ENCODE measurements at regions not wholly inside any gene's neighbourhood (a gene's known extent, or its start where the extent isn't known, plus 50 kb on each side); places are given as distances from the start of the nearest gene placed in this dataset.

DNA sequence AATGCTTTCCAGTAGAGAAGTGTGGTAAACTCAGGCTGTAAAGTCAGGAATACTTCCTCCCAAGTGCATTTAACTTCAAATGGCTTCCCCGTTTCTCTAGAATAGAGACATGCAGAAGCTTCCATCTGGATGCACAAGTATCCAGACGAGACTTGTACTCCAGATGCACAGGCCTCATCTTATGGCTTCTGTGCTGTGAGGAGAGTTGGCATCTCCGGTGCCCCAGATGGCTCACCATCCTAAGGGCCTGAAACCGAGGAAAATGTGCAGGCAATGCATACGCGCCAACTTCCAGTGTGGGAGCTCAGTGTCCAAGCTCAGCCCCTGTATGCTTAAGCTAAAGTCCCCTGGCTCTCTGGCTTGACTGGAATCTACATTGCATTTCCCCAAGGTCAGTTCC, 184.0 kb upstream of the TBL1X start:
- DNase-seq (ENCODE audit: low spot score): no peak
- Mint-ChIP-seq H3K27me3 (ENCODE audit: unreplicated experiment) (peaks cover 2% of the 10 kb centered on the region), H3K4me3 (ENCODE audit: unreplicated experiment) (no peak overlapping the region), H3K27ac (ENCODE audit: unreplicated experiment) (no peak overlapping the region), H3K36me3 (ENCODE audit: low read depth, unreplicated experiment) (no peaks in the 10 kb centered on the region), H3K4me1 (ENCODE audit: unreplicated experiment) (no peaks in the 10 kb centered on the region), H3K9me3 (ENCODE audit: unreplicated experiment) (no peaks in the 10 kb centered on the region)
- TF ChIP-seq, protein P1, sequence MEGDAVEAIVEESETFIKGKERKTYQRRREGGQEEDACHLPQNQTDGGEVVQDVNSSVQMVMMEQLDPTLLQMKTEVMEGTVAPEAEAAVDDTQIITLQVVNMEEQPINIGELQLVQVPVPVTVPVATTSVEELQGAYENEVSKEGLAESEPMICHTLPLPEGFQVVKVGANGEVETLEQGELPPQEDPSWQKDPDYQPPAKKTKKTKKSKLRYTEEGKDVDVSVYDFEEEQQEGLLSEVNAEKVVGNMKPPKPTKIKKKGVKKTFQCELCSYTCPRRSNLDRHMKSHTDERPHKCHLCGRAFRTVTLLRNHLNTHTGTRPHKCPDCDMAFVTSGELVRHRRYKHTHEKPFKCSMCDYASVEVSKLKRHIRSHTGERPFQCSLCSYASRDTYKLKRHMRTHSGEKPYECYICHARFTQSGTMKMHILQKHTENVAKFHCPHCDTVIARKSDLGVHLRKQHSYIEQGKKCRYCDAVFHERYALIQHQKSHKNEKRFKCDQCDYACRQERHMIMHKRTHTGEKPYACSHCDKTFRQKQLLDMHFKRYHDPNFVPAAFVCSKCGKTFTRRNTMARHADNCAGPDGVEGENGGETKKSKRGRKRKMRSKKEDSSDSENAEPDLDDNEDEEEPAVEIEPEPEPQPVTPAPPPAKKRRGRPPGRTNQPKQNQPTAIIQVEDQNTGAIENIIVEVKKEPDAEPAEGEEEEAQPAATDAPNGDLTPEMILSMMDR (IDR thresholded peaks at IDR 0.05; ENCODE audit: unreplicated experiment): no peak

DNA sequence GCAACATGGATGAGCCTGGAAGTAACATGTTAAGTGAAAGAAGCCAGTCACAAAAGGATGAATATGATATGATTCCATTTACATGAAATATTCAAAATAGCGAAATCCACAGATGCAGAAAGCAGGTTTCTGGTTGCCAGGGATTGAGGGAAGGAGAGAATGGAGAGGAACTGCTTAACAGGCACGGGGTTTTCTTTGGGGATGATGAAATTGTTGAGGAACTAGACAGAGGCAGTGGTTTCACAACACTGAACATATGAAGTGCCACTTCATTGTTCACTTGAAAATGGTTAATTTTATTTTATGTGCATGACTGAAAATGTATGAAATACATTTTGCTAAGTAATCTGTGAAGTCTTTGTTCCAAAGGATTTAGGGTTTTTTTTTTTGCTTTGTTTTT, 182.5 kb upstream of the TBL1X start:
- H3K4me1 Mint-ChIP-seq (ENCODE audit: unreplicated experiment): no peaks in the 10 kb centered on the region
- no peak overlapping the region for H3K4me3 Mint-ChIP-seq (ENCODE audit: unreplicated experiment)
- H3K36me3 Mint-ChIP-seq (ENCODE audit: low read depth, unreplicated experiment): no peaks in the 10 kb centered on the region
- H3K27ac Mint-ChIP-seq (ENCODE audit: unreplicated experiment): no peak overlapping the region
- TF ChIP-seq, protein P1 (IDR thresholded peaks at IDR 0.05; ENCODE audit: unreplicated experiment): no peak
- no peak for DNase-seq (ENCODE audit: low spot score)
- peaks cover 2% of the 10 kb centered on the region for H3K27me3 Mint-ChIP-seq (ENCODE audit: unreplicated experiment)
- no peaks in the 10 kb centered on the region for H3K9me3 Mint-ChIP-seq (ENCODE audit: unreplicated experiment)

DNA sequence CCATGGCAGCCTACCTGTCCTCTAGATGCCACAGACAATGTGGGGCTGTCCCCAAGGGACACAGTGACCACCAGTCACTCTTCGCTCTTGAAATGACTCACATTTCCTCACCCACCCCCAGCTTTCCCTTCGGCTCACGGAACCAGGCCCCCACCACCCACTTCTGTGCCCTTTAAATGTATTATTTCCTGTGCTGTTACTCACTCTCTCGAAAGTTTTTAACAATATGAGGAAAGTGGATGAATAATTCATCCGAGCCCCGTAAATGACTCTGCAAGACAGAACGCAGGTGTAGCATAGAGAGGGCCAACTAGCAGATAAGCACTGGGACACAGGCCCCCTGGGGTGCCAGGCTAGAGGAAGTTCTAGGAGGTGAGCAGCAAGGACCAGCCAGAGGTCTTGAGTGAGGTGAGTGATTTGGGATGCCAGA, 179.5 kb upstream of the TBL1X start:
- Mint-ChIP-seq H3K27ac (ENCODE audit: unreplicated experiment) (no peak overlapping the region), H3K36me3 (ENCODE audit: low read depth, unreplicated experiment) (no peaks in the 10 kb centered on the region), H3K9me3 (ENCODE audit: unreplicated experiment) (no peaks in the 10 kb centered on the region), H3K4me1 (ENCODE audit: unreplicated experiment) (no peaks in the 10 kb centered on the region), H3K4me3 (ENCODE audit: unreplicated experiment) (no peak overlapping the region), H3K27me3 (ENCODE audit: unreplicated experiment) (no peaks in the 10 kb centered on the region)
- DNase-seq (ENCODE audit: low spot score): no peak
- TF ChIP-seq, protein P1 (IDR thresholded peaks at IDR 0.05; ENCODE audit: unreplicated experiment): no peak

DNA sequence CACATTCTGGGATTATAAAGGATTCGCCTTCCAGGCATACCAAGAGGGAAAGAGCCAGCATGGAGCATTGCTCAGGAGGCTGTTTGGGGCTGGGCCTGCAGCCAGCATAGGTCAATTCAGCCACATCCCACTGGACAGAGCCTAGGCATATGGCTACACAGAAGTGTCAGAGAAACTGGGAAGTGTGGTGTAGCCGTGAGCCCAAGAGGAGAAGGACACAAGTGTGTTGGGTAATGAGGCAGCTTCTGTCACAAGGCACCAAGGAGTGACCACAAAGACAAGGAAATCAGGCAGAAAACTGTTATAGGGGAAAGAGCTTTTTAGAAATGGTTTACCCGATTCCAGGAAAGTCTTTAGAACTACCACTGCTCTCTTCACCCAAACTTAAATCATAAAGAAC, 178.6 kb upstream of the TBL1X start:
- H3K4me1 Mint-ChIP-seq (ENCODE audit: unreplicated experiment): peaks cover 2% of the 10 kb centered on the region
- TF ChIP-seq, protein P1 (IDR thresholded peaks at IDR 0.05; ENCODE audit: unreplicated experiment): no peak
- DNase-seq (ENCODE audit: low spot score): no peak
- H3K27ac Mint-ChIP-seq (ENCODE audit: unreplicated experiment): no peak overlapping the region
- no peaks in the 10 kb centered on the region for H3K9me3 Mint-ChIP-seq (ENCODE audit: unreplicated experiment)
- no peaks in the 10 kb centered on the region for H3K36me3 Mint-ChIP-seq (ENCODE audit: low read depth, unreplicated experiment)
- H3K27me3 Mint-ChIP-seq (ENCODE audit: unreplicated experiment): no peaks in the 10 kb centered on the region
- no peak overlapping the region for H3K4me3 Mint-ChIP-seq (ENCODE audit: unreplicated experiment)

DNA sequence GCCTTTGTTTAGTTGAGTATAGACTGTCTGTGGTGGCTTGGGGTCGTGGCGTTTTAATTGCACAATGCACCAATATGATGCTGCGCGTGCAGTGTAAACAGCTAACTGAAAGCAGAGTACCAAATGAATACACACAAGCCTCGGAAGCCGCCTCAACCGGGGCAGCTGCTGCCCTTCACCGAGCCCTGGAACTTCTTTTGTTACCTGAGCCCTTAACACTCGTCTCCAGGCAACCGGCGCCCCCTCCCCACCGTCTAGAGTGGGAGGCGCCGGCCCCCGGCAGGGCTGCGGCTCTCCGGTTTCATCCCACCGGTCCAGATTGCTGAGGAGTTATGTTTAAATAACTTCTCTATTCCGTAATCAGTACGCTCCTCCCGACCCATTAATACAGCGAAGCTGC, 173.2 kb upstream of the TBL1X start:
- Mint-ChIP-seq H3K9me3 (ENCODE audit: unreplicated experiment) (no peaks in the 10 kb centered on the region), H3K27me3 (ENCODE audit: unreplicated experiment) (no peaks in the 10 kb centered on the region), H3K36me3 (ENCODE audit: low read depth, unreplicated experiment) (no peaks in the 10 kb centered on the region), H3K4me3 (ENCODE audit: unreplicated experiment) (no peak overlapping the region), H3K4me1 (ENCODE audit: unreplicated experiment) (peaks cover 13% of the 10 kb centered on the region), H3K27ac (ENCODE audit: unreplicated experiment) (no peak overlapping the region)
- DNase-seq (ENCODE audit: low spot score): peak; percentile 3
- TF ChIP-seq, protein P1 (IDR thresholded peaks at IDR 0.05; ENCODE audit: unreplicated experiment): no peak
